AG04450 (cell line): ENCODE measurements at regions not wholly inside any gene's neighbourhood (a gene's known extent, or its start where the extent isn't known, plus 50 kb on each side); places are given as distances from the start of the nearest gene placed in this dataset.
"Not testable (repeated sequence)": the region's sequence is repeated elsewhere in the genome, so short reads cannot be mapped to it uniquely, and the experiment has no call there.

Experiments
- CTCF ChIA-PET: fragments of 300-600, 350-600 bp; formaldehyde crosslinking; extraction: SDS; loops from one replicate; lab custom pipeline; 2022; ENCODE audit warnings: antibody characterized with exemption, inconsistent platforms; lab: Charles Lee
- POLR2A ChIA-PET: fragments of 350-600 bp; formaldehyde crosslinking; extraction: SDS; loops from one replicate; lab custom pipeline; 2021; ENCODE audit warnings: antibody characterized with exemption, inconsistent platforms; lab: Yijun Ruan, JAX
- DNase-seq: peaks from one replicate; pipeline ENCODE4 v3.0.0-alpha.2; 2011; ENCODE audit warnings: low read depth, low spot score
- H3K27ac ChIP-seq: one replicate; pipeline ENCODE4 v1.5.1; 2012; ENCODE audit warnings: low read depth, low read length, control low read depth
- H3K27me3 ChIP-seq: one replicate; pipeline ENCODE4 v1.6.0; 2012; ENCODE audit warnings: low read length; ENCODE audit not compliant: control insufficient read depth, insufficient read depth
- H3K4me3 ChIP-seq: 2 replicates; pipeline ENCODE4 v1.5.1; 2011; ENCODE audit warnings: mild to moderate bottlenecking, low read depth, low read length, control low read depth
- H3K9me3 ChIP-seq: 2 replicates; pipeline ENCODE4 v1.5.1; 2012; ENCODE audit warnings: low read length; ENCODE audit not compliant: control insufficient read depth, insufficient read depth
- CTCF ChIP-seq: IDR thresholded peaks from 2 replicates; pipeline ENCODE4 v1.5.1; 2011; ENCODE audit warnings: low read depth, low read length, control low read depth, inconsistent platforms

DNA sequence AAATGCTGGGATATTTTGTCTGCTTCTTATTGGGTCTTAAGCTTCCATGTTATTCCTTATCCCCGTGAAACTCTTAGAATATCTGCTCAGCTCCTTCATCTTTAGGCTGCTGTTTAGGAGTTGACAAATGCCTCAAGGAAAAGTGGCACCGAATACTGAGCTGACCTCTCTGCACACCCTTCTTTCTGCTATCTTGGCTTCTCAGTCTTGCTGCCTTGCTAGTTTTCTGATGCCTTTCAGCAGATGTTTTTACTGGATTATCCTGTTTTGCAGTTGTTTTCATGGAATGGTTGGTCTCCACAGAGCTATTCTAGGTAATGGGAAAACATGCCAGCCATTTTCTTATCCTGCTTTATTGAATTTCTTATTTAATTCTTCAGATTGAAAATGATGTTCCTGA lies 86.3 kb downstream of the GYPE start:
- ChIA-PET CTCF (no interaction called here), POLR2A (no interaction called here)
- no peaks in the 10 kb centered on the region for H3K27me3 ChIP-seq
- DNase-seq, result no peak
- no peaks in the 10 kb centered on the region for H3K9me3 ChIP-seq
- H3K4me3 ChIP-seq, result no peak overlapping the region
- TF ChIP-seq CTCF, result no peak
- no peak overlapping the region for H3K27ac ChIP-seq

- H3K27me3 ChIP-seq, H3K27ac ChIP-seq, H3K4me3 ChIP-seq, CTCF ChIA-PET, POLR2A ChIA-PET, H3K9me3 ChIP-seq, DNase-seq: not testable (repeated sequence)
These were observed 87.5 kb downstream of the GYPE start for GRCh38 chr4:143817866-143818265.

- H3K27me3 ChIP-seq, POLR2A ChIA-PET, H3K27ac ChIP-seq, CTCF ChIA-PET, H3K4me3 ChIP-seq, DNase-seq, H3K9me3 ChIP-seq: not testable (repeated sequence)
These were observed 90.0 kb downstream of the GYPE start for GRCh38 chr4:143815375-143815774.

GRCh38 chr4:143813431-143814154 lies 91.8 kb downstream of the GYPE start:
- H3K27me3 ChIP-seq, CTCF ChIA-PET, H3K9me3 ChIP-seq, H3K27ac ChIP-seq, DNase-seq, POLR2A ChIA-PET, H3K4me3 ChIP-seq: not testable (repeated sequence)

DNA sequence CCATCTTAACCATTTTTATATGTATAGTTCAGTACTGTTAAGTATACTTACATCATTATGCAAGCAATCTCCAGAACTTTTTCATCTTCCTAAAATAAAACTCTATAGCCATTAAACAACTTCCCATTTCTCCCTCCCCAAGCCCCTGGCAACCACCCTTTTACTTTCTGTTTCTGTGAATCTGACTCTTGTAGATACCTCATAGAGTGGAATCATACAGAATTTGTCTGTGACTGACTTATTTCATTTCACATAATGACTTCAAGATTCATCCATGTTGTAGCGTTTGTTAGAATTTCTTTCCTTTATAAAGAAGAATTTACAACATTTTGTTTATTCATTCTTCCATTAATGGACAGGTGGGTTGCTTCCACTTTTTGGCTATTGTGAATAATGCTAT lies 91.2 kb upstream of the FREM3 start:
- H3K27ac ChIP-seq, H3K4me3 ChIP-seq, DNase-seq, H3K9me3 ChIP-seq, CTCF ChIA-PET, POLR2A ChIA-PET, H3K27me3 ChIP-seq: not testable (repeated sequence)

- H3K27ac ChIP-seq, DNase-seq, CTCF ChIA-PET, H3K4me3 ChIP-seq, H3K27me3 ChIP-seq, H3K9me3 ChIP-seq, POLR2A ChIA-PET: not testable (repeated sequence)
These were observed 90.0 kb upstream of the FREM3 start for GRCh38 chr4:143790425-143790824.

- POLR2A ChIA-PET, DNase-seq: not testable (repeated sequence)
These were observed 89.1 kb upstream of the FREM3 start for GRCh38 chr4:143789618-143790017.

DNA sequence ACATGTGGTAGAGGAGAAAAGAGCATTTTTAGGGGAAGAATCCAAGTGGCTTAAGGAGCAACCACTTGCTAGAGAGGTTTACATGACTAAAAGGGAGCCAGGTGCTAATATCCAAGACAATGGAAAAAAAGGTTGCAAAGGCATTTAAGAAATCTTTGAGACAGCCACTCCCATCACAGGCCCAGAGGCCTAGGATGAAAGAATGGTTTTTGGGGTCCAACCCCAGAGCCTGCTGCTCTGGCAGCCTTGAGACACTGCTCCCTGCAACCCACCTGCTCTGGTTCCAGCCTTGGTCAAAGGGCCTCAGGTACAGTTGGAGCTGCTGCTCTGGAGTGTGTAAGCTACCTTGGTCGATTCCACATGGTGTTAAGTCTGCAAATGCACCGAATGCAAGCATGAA lies 84.1 kb upstream of the FREM3 start:
- DNase-seq, result no peak
- Histone ChIP-seq H3K27me3 (no peaks in the 10 kb centered on the region), H3K27ac (no peak overlapping the region), H3K9me3 (no peaks in the 10 kb centered on the region), H3K4me3 (no peak overlapping the region)
- POLR2A ChIA-PET, result no interaction called here
- no peak for TF ChIP-seq CTCF
- CTCF ChIA-PET, result interaction anchor here (0.6 kb wide), 1 partner anchor 23 kb away, joined by 5 read pairs; no protein-coding TSS in a partner anchor

More at GRCh38 chr4:143789618-143790017, 89.1 kb upstream of the FREM3 start:
- H3K9me3 ChIP-seq, H3K27ac ChIP-seq, H3K4me3 ChIP-seq, CTCF ChIA-PET, H3K27me3 ChIP-seq: not testable (repeated sequence)
